ENCODE measurements at regions not wholly inside any gene's neighbourhood (a gene's known extent, or its start where the extent isn't known, plus 50 kb on each side); places are given as distances from the start of the nearest gene placed in this dataset.

DNA sequence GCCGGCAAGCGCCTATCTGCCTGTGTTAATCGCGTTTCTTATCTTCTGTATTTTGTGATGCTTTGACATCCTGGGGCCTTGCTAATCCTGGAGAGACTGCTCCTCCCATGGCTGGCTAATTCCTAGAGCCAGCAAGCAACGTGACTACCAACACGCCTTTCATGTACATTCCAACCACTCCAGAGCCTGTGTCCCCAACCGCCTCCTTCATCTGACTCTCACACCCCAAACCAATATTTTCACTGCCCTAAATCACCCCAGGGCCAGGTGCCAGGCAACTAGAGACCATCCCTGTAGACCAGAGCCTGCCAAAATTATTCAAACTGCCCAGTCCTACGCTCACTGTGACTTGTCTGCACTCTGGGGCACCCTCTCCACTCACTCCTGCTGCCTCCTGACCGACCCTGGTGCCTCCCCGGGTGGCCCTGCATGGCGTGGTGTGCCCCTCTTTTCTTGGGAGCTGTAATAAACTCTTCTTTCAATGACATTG, 50.5 kb upstream of the COL5A1 start:
- TF ChIP-seq, protein P1, sequence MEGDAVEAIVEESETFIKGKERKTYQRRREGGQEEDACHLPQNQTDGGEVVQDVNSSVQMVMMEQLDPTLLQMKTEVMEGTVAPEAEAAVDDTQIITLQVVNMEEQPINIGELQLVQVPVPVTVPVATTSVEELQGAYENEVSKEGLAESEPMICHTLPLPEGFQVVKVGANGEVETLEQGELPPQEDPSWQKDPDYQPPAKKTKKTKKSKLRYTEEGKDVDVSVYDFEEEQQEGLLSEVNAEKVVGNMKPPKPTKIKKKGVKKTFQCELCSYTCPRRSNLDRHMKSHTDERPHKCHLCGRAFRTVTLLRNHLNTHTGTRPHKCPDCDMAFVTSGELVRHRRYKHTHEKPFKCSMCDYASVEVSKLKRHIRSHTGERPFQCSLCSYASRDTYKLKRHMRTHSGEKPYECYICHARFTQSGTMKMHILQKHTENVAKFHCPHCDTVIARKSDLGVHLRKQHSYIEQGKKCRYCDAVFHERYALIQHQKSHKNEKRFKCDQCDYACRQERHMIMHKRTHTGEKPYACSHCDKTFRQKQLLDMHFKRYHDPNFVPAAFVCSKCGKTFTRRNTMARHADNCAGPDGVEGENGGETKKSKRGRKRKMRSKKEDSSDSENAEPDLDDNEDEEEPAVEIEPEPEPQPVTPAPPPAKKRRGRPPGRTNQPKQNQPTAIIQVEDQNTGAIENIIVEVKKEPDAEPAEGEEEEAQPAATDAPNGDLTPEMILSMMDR (IDR thresholded peaks at IDR 0.05) = no peak
- TF ChIP-seq POLR2AphosphoS5 (IDR thresholded peaks at IDR 0.05) = no peak

All from prostate gland (tissue), 2 donors.